ENCODE measurements at regions not wholly inside any gene's neighbourhood (a gene's known extent, or its start where the extent isn't known, plus 50 kb on each side); places are given as distances from the start of the nearest gene placed in this dataset.

GRCh38 chr5:5584236-5584745 lies 161.8 kb downstream of the ICE1 start:
- no peak for DNase-seq

GRCh38 chr5:5583832-5584231 lies 161.4 kb downstream of the ICE1 start:
- DNase-seq: no peak

- DNase-seq: no peak
These were observed 160.7 kb downstream of the ICE1 start for GRCh38 chr5:5583023-5583765.

- DNase-seq: no peak
These were observed 158.6 kb downstream of the ICE1 start for GRCh38 chr5:5581080-5581479.

GRCh38 chr5:5576744-5577143 lies 154.3 kb downstream of the ICE1 start:
- no peak for DNase-seq

GRCh38 chr5:5575461-5575860 lies 153.0 kb downstream of the ICE1 start:
- no peak for DNase-seq

GRCh38 chr5:5573798-5574380 lies 151.4 kb downstream of the ICE1 start:
- no peak for DNase-seq

- no peak for DNase-seq
These were observed 150.7 kb downstream of the ICE1 start for GRCh38 chr5:5572976-5573797.

GRCh38 chr5:5572010-5572865 lies 149.8 kb downstream of the ICE1 start:
- peak; percentile 35 for DNase-seq

GRCh38 chr5:5570646-5571045 lies 148.2 kb downstream of the ICE1 start:
- DNase-seq: no peak

GRCh38 chr5:5564898-5565297 lies 142.4 kb downstream of the ICE1 start:
- DNase-seq: no peak

- no peak for DNase-seq
These were observed 137.5 kb downstream of the ICE1 start for GRCh38 chr5:5560016-5560415.

- DNase-seq: no peak
These were observed 136.4 kb downstream of the ICE1 start for GRCh38 chr5:5558638-5559527.

- DNase-seq: no peak
These were observed 135.6 kb downstream of the ICE1 start for GRCh38 chr5:5558102-5558501.

GRCh38 chr5:5551499-5551898 lies 129.0 kb downstream of the ICE1 start:
- no peak for DNase-seq

GRCh38 chr5:5546408-5546807 lies 123.9 kb downstream of the ICE1 start:
- no peak for DNase-seq

- no peak for DNase-seq
These were observed 121.7 kb downstream of the ICE1 start for GRCh38 chr5:5544094-5544663.

- DNase-seq: no peak
These were observed 120.2 kb downstream of the ICE1 start for GRCh38 chr5:5542654-5543053.

- DNase-seq: no peak
These were observed 117.6 kb downstream of the ICE1 start for GRCh38 chr5:5540065-5540464.
